GM23338 (cell line): ENCODE measurements at regions not wholly inside any gene's neighbourhood (a gene's known extent, or its start where the extent isn't known, plus 50 kb on each side); places are given as distances from the start of the nearest gene placed in this dataset.

Source experiments
- EZH2 ChIP-seq: fragments of 200-600 bp; sonication (generic); IDR thresholded peaks from one replicate; pipeline ENCODE4 v1.8.0; 2017; ENCODE audit warnings: antibody characterized with exemption, mild to moderate bottlenecking, low read depth; ENCODE audit not compliant: unreplicated experiment
- EZH2phosphoT487 ChIP-seq: fragments of 200-600 bp; sonication (generic); IDR thresholded peaks from one replicate; pipeline ENCODE4 v1.8.1; 2018; ENCODE audit warnings: antibody characterized with exemption; ENCODE audit not compliant: unreplicated experiment
- POLR2AphosphoS5 ChIP-seq: IDR thresholded peaks from 2 replicates; pipeline ENCODE4 v1.6.1; 2016; ENCODE audit warnings: antibody characterized with exemption, low read depth
- REST ChIP-seq: IDR thresholded peaks from one replicate; pipeline ENCODE4 v1.6.1; 2018; ENCODE audit warnings: antibody characterized with exemption; ENCODE audit not compliant: unreplicated experiment
- TF ChIP-seq, protein P1 (sequence below), 2 experiments: fragments of 200-600 bp in 1 of 2; sonication (generic) in 1 of 2; conservative IDR thresholded peaks; 2 replicates each; pipeline versions ENCODE4 v1.5.1 to v1.6.1; 2016 to 2017; ENCODE audit warnings: antibody characterized with exemption in 2 of 2, low read depth in 2 of 2, mild to moderate bottlenecking in 2 of 2, moderate library complexity in 1 of 2

DNA sequence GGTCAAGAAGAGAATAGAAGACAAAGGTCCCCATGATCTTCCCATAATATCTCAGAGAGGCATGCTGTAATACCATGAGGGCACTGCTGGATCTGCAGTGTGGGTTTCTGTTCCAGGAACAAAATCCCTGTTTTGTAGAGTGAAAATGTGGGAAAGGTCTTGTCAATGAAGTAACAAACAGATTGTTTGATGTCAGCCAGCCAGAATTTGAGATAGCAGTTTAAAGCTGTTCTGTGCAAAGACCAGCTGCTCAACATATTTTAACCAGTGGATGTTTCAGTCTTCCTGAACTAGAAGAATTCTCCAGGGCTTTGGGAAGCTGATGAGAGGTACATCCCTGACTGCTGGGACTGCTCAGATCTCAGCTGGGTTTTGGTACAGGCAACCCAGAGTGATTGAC is 1012.5 kb downstream of the DNAJB9 start:
- TF ChIP-seq, protein P1, sequence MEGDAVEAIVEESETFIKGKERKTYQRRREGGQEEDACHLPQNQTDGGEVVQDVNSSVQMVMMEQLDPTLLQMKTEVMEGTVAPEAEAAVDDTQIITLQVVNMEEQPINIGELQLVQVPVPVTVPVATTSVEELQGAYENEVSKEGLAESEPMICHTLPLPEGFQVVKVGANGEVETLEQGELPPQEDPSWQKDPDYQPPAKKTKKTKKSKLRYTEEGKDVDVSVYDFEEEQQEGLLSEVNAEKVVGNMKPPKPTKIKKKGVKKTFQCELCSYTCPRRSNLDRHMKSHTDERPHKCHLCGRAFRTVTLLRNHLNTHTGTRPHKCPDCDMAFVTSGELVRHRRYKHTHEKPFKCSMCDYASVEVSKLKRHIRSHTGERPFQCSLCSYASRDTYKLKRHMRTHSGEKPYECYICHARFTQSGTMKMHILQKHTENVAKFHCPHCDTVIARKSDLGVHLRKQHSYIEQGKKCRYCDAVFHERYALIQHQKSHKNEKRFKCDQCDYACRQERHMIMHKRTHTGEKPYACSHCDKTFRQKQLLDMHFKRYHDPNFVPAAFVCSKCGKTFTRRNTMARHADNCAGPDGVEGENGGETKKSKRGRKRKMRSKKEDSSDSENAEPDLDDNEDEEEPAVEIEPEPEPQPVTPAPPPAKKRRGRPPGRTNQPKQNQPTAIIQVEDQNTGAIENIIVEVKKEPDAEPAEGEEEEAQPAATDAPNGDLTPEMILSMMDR (conservative IDR thresholded peaks at IDR 0.05; ENCODE audit: low read depth in 2 of 2) = no peak
- TF ChIP-seq EZH2 (no peak), POLR2AphosphoS5 (no peak), EZH2phosphoT487 (no peak), REST (no peak)
